GM18499 (cell line): ENCODE measurements at regions not wholly inside any gene's neighbourhood (a gene's known extent, or its start where the extent isn't known, plus 50 kb on each side); places are given as distances from the start of the nearest gene placed in this dataset.
"Not testable (repeated sequence)": the region's sequence is repeated elsewhere in the genome, so short reads cannot be mapped to it uniquely, and the experiment has no call there.

ENCODE experiments used
- ATAC-seq: cut with Tn5 transposase; IDR thresholded peaks from one replicate; pipeline ENCODE4 v1.9.1; 2021; ENCODE audit warnings: moderate number of reproducible peaks; ENCODE audit not compliant: insufficient read depth, unreplicated experiment

DNA sequence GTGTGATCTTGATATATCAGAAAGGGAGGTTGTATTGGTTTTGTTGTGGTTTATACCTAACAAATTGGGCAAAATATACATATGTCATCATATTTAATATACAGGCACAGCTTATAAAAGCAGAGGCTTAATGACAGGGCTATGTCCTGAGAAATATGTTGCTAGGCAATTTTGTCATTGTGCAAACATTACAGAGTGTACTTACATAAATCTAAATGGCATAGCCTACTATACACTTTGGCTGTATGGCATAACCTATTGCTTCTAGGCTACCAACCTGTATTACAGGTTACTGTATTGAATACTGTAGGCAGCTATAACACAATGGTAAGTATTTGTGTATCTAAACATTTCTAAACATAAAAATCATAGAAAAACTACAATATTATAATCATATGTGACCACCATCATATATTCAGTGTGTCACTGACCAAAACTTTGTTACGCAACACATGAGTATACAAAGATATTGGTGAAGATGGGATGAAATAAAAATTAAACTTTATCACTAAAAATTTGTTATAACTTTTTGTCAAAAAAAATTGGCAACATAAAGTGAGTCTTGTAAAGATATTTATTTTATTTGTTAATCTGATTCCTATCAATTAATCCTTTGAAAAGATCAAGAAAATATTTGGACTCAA is 414.0 kb upstream of the HS3ST1 start:
- no peak for ATAC-seq

DNA sequence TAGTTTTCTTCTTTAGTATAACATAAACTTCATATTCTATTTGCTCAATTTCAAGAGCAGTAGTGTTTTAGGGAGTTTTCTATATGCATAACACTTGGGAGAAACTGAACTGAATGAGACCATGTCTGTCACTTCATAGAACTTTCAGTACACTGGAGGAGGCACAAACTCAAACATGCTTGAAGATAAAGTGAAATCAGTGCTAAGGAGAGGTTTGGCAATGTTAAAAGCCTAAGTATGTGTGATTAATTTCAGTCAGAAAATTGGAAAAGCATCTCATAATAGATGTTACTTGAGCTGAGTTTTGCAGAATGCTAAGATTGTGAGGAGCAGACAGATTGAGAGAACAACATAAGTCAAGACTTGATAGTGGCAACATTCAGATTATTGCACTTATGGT is 411.2 kb upstream of the HS3ST1 start:
- ATAC-seq, result no peak

DNA sequence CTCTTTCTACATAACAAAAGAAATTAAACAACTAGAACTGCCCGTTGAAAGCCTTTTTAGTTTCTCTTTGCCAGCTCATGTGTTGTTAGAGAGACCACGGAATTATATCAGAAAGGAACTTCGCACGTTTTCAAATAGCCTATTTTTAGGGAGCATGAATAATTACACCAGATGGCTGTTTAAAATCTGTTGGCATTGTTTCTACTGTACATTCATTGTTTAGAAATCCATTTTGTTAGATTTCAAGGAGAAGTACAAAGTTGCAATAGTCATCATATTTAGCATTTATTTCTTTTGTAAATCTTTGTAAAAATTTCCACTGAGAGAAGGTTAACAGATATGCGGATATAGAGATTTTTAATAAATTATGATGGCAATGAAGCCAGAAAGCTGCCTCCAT is 403.0 kb upstream of the HS3ST1 start:
- no peak for ATAC-seq

DNA sequence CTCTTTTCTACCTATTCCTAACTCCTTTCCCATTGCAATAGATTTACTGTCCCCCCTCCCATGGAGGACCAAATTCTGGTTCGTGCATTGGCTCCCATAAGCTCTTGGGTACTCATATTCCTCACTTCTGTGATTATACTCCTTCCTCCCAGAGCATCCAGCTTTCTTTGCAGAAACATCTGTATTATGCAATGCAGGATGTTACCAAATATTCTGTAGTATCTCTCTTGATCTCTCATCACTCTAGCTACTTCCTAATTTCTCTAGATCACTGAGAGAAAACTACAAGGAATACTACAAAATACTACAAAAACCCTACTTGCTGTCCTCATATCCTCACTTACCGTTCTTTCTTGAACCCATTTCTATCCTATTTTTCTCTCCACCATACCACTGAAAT is 395.9 kb upstream of the HS3ST1 start:
- ATAC-seq, result no peak

DNA sequence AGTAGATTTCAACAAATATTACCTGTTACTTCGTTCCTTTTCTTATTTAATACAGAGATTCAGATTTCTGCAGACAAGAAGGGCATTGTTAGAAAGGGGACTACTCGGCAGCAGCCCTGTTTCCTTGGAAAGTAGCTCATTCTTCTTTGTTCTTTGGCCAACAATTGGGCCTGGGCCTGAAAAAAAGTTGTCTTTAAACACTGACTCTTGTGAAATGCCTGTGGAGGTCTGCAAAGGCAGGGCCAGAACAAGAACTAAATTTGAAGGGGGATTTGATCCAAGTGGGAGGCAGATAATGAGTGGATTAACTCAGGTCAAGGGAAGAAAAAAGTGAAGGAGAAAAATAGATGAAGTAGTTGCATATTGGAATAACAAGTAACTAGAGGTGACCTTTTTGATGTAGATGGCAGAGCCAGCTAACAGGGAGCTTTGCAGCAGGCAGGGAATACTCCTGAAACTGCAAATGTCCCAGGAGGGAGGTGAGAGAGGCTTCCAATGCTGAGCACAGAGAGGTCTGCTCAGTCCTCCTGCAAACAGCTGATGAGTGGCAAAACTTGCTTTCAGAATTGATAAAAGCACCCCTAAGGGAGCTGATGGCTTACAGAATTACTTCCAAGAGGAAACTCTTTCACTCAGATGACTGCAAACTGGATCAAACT is 393.2 kb upstream of the HS3ST1 start:
- ATAC-seq, result no peak

DNA sequence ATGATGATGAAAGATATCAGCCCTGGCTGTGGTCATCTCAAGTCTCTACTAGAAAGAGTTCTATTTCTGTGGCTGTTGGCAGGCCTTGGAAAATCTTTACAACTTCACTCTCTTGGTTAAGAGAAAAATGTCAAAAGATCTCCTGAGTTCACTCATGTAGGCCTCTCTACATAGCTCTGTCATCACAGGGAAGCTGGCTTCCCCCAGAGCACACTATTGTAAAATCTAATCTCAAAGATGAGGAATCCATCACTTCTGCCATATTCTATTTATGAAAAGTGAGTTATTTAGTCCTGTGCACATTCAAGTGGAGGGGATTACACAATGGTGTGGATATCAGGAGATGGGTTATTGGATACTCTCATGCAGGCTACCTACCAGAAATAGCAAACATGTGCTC is 388.4 kb upstream of the HS3ST1 start:
- ATAC-seq, result no peak

DNA sequence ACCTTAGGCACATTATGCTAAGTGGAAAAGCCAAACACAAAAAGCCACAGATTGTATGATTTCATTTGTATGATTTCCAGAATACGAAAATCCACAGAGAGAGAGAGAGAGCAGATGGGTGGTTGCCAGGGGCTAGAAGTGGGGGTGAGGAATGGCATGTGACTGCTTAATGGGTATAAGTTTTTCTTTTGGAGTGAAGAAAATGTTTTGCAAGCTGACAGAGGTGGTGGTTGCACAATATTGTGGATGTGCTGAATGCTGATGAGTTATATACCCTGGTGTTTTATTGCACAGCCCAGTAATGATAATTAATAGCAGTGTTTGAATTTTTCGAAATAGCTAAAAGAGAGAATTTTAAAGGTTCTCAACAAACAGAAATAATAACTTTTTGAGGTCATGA is 386.1 kb upstream of the HS3ST1 start:
- no peak for ATAC-seq

DNA sequence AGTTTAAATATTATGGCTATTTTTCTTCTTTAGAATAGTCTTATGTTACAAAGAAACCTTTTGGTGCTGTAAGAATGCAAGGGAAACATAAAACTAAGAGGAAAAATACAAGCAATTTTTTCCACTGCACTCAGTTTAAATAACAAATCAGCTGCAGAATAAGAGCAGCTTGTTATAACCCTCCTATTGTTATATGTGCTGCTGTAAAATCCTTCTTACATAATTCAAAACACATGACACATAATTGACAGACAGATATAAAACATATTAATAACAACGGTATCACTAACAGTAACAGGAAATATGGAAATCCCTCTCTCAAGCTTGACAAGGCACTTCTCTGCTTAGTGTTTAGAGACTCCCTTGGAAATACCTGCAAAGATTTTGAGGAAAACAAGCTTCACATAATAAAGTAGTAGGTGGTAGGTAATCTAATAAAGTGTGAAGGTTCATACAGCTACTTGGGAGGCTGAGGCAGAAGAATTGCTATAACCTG is 385.3 kb upstream of the HS3ST1 start:
- no peak for ATAC-seq

DNA sequence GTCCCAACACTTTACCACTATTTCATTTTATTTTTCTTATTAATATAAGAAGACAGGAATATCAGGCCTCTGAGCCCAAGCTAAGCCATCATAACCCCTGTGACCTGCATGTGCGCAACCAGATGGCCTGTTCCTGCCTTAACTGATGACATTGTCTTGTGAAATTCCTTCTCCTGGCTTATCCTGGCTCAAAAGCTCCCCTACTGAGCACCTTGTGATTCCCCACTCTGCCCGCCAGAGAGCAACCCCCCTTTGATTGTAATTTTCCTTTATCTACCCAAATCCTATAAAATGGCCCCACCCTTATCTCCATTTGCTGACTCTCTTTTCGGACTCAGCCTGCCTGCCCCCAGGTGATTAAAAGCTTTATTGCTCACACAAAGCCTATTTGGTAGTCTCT is 382.8 kb upstream of the HS3ST1 start:
- not testable (repeated sequence) for ATAC-seq

DNA sequence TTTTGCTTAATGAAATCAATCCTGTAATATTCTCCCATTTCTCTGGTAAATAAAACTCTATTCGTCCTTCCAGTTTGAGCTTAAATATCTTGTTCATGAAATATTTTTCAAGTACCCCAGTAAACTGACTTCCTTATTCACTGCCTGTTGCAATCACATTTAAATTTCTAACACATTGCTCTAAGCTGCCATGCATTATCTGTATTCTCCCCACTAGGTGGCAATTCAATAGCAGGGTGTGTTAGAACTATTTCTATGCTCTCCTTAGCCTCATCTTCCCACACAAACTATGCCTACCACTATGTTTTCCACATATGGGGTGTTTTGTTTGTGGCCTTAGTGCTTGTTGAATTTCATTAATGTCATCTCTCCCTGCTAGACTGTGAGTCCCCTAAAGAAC is 377.1 kb upstream of the HS3ST1 start:
- no peak for ATAC-seq

DNA sequence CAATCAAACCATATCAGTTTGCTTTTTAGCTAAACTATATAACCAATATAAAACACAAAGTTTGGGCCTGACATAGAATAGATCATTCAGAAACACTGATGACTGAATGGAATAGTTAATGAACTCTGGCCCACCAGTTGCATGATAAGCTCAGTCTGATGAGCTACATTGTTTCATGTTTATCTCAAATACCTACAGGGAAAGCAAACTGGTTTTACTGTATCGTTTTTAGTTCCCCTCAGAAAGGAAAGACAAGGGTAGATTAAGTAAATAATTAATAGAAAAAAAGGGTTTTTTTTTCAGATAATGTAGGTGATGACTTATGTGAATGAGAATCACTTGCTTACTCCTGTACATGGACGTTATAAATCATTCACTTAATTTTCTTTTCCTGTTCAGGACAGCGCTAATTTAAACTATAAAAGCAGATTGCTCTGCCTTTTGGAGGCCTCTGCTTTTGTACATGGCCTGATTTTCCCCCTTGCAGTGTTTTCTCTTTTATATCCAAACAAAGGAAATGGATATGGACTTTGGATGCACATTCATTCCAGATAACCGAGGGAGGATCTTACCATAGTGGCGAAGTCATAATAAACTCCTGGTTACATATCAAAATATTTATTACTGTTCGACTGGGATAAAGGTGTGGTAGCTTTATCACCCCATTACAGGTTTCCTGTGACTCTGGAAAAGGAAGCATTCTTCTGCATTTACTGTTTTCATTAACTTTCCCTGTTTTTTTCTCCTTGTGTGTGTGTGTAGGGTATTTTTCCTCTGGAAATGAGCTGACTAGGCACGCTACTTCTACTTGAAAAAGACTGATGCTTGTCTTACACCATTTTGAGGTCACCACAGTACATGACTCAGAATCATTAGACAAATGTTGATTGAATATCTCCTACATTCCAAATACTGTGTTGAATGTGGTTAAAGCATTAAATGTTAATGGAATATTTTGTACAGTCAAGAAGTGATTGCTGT is 373.1 kb upstream of the HS3ST1 start:
- no peak for ATAC-seq

DNA sequence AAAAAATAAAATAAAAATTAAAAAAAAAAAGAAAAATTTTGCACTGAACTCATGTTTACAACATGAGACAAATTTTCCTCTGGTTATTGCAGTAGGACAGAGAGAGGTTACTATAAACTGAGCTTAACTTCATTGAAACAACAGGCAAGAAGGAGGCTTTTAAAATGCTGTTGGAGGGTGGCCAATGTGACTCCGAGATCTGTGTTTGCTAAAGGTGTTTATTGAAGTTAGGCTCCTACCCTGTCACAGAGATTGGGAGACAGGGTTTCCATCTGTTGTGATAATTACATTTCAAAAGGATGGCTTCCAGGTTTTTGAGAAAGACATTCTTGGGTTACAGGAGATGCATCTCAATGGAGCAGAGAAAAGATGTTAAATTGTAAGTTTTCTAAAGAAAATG is 370.5 kb upstream of the HS3ST1 start:
- no peak for ATAC-seq

DNA sequence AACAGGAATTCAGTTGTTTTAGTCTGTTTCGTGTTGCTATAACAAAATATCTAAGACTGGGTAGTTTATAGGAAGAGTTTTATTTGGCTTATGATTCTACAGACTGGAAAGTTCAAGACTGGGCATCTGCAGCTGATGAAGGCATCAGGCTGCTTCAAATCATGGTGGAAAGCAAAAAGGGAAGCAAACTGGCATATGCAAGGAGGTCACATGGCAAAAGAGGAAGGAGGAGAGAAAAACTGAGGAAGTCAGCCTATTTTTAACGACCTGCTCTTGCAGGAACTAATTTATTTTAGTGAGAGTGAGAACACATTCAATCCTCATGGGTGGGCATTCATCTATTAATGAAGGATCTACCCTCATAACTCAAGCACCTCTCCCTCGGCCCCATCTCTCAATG is 363.1 kb upstream of the HS3ST1 start:
- ATAC-seq, result no peak

DNA sequence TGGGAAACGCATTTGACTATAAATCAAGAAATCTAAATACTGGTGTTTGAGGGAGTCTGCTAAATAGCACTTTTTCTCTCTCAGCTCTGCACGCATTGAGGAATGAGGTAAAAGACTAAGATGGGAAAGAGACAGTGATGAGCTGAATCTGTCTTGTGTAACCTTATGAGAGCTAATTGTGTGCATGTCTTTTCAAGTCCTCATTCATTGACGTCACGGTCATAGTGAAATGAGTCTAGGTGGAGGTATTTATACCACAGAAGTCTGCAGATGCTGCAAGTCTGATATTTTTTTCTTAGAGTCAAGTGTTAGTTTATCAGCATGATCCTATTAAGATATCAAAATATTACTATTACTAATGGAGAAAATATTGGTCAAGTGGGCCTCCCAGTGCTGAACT is 361.5 kb upstream of the HS3ST1 start:
- no peak for ATAC-seq

DNA sequence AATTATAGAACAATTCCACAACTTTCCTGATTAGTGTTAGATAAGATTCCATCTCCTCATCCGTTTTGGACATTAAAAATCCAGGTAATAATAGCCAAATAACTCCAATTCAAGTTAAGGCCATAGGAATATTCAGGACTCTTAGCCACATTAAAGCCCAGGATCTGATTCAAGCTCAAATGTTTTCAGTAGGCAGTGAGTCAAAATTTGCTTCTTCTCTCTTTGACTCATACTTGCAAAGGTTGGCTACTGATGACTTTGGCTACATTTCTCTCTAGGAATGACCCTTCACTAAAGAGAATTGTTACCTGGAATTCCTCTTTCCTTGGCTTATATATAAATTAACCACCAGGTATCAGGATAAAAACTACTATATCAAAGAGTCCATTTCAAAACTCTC is 354.9 kb upstream of the HS3ST1 start:
- no peak for ATAC-seq

DNA sequence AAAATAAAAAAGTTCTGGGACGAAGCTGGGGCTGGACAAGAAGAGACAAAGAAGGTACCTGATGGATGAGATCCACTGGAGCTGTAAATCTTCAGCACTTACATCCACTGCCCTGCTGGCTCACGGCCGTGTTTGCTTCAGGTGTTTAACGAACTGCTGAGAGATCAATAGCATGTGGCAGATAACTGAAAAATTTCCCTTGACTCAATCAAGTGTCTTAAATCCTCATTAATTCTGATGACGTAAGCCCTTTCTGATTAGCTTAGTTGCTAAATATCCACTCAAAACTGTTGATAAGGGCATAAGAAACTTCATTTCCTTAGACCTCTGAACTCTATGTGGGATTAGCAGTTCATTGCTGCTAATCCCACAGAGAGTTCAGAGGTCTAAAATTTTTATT is 354.2 kb upstream of the HS3ST1 start:
- no peak for ATAC-seq

DNA sequence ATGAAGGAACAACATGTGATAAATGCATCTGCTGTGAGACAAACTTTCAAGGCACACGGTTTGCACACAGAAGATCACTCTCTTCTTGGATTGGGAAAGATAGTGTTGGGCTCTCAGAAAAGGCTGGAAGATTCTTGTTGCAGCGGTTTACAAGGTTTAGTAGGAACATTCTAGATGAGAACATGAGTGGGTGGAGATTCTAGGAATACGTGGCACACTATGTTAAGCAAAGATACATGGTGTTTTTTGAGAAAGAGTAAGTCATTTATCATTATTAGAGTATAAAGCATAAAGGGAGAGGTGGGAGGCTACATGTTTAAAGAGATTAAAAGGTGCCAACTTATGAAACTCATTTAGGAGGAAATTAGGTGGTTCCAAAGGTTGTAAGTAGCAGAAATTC is 348.8 kb upstream of the HS3ST1 start:
- ATAC-seq, result no peak

DNA sequence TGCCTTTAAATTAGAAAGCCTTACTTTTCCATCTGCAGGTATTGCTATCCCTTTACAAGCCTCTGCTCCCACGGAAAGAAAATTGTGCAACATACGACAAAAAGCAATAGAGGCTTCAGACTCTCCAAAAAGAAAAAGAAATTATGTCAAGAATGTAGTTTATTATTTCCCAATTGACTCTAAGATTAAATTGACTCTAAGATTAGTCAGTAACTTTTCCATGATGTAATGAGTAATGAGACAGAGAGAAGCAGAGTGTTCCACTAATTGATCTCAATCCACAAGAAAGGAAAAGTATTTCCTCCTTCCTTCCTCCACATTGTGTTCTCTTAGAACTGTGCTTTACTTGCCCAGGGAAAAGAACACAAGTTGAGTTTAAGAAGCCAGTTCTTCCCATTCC is 345.7 kb upstream of the HS3ST1 start:
- ATAC-seq, result no peak

DNA sequence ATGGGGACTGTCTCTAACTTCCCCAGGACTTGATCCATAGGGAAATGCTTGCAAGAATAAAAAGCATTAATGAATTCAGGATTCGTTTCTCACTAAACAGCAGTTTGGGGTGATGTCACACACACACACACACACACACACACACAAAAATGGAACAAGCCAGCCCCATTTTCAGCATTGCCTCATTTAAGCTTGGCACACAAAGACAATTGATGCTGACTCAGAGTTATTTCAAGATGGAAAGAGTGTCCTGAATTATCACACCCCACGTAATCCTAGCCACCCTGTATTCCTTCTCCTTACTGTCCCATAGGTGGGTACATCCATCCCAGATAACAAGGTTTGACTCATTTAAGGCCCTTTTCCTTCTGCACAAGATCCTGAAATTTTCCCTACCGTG is 345.1 kb upstream of the HS3ST1 start:
- no peak for ATAC-seq

DNA sequence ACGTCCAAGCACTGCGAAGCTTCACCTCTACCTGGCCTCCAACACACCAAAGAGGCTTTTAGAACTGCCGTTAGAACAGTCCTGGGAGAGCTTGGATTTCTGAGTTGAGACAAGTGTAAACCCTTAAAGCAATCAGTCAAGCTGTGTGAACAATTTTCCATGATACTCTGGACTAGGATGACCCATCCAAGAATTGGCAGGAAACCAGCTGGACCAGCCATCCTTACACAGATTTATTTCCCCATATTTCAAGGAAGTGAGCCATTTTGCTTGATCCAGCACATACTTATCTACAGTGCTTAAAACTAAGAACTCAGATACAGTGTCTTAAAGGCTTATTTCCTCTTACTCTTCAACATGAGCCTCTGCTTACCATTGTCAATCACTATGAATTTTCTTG is 340.7 kb upstream of the HS3ST1 start:
- ATAC-seq, result no peak
